Muscle layer of duodenum (tissue), 2 donors: ENCODE measurements at regions not wholly inside any gene's neighbourhood (a gene's known extent, or its start where the extent isn't known, plus 50 kb on each side); places are given as distances from the start of the nearest gene placed in this dataset.

Experiments
- H3K27ac ChIP-seq: one replicate; pipeline ENCODE4 v1.7.0; 2013; ENCODE audit warnings: mild to moderate bottlenecking, low read length
- H3K27me3 ChIP-seq: one replicate; pipeline ENCODE4 v1.7.0; 2013; ENCODE audit warnings: low read depth, mild to moderate bottlenecking, control low read depth, low read length
- H3K36me3 ChIP-seq, 2 donors: one replicate each; pipeline ENCODE4 v1.7.0; 2013; ENCODE audit warnings: low read length in 2 of 2, control low read depth in 1 of 2, mild to moderate bottlenecking in 1 of 2; ENCODE audit not compliant: insufficient read depth in 2 of 2, control insufficient read depth in 1 of 2
- H3K4me1 ChIP-seq, 2 donors: one replicate each; pipeline ENCODE4 v1.7.0; 2013; ENCODE audit warnings: low read length in 2 of 2, mild to moderate bottlenecking in 2 of 2, control low read depth in 1 of 2, moderate library complexity in 1 of 2; ENCODE audit not compliant: insufficient read depth in 2 of 2, control insufficient read depth in 1 of 2
- H3K4me3 ChIP-seq, 2 donors: one replicate each; pipeline ENCODE4 v1.7.0; 2013; ENCODE audit warnings: low read length in 2 of 2, low read depth in 1 of 2, mild to moderate bottlenecking in 1 of 2
- H3K9me3 ChIP-seq, 2 donors: one replicate each; pipeline ENCODE4 v1.7.0; 2013; ENCODE audit warnings: low read length in 2 of 2, control low read depth in 1 of 2, mild to moderate bottlenecking in 1 of 2; ENCODE audit not compliant: control insufficient read depth in 1 of 2
- donor health status: healthy.

DNA sequence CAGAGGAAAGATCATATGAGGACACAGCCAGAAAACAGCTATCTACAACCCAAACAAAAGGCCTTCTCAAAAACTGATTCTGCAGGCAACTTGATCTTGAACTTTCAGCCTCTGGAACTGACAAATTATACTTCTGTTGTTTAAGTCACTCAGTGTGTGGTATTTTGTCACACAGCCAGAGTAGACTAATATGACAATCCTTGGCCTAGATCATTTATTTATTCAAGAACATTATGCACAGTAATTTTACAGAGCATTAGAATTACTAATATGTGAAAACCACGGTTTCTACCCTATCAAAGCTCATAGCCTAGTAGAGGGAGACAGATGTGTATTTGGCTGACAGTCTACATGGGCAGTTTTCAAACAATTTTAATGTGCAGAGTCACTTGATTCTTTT, 167.8 kb upstream of the PCDH18 start:
- H3K4me3 ChIP-seq, result no peak overlapping the region
- no peak overlapping the region for H3K27ac ChIP-seq
- H3K27me3 ChIP-seq, result no peaks in the 10 kb centered on the region
- H3K9me3 ChIP-seq, result no peaks in the 10 kb centered on the region
- no peaks in the 10 kb centered on the region for H3K36me3 ChIP-seq
- H3K4me1 ChIP-seq, result peaks cover 0 to 15% of the 10 kb centered on the region in 2 donors

DNA sequence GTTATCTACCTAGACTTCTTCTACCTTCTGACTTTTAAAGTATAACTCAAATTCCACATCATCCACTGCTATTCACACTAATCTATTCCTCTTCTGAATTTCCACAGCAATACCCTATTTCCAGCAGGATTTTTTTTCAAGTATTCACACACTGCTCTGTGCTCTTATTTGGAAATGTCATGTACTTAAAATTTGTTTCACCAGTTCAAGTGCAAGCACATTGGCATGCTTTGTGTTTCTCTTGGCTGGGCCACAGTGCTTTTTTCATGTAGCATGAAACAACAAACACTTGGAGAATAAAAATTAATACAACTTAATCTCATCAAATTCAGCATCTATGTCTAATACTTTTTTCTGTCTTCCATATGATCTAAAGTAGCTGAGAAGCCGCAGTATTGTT, 161.8 kb upstream of the PCDH18 start:
- no peaks in the 10 kb centered on the region for H3K36me3 ChIP-seq
- H3K4me3 ChIP-seq, result no peak overlapping the region
- no peaks in the 10 kb centered on the region for H3K4me1 ChIP-seq
- H3K27me3 ChIP-seq, result no peaks in the 10 kb centered on the region
- no peak overlapping the region for H3K27ac ChIP-seq
- no peaks in the 10 kb centered on the region for H3K9me3 ChIP-seq

DNA sequence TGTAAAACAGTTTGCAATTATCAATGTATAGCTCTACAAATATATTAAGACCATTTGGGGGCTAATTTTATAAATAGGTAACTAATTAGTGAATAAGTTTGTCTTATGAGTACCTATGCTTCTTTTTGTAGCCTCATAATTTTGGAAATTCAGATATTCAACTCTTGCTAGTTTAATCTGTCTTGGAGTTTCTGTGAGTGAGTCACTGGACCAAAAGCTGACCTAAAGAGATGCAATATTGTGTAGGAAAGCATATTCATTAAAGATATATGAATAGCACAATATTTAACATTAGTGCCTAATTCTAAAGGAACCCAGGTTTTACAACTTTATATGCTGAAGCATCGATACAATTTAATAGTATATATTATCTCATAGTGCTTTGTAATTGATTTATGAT, 161.3 kb upstream of the PCDH18 start:
- Histone ChIP-seq H3K27me3 (no peaks in the 10 kb centered on the region), H3K4me3 (no peak overlapping the region), H3K4me1 (no peaks in the 10 kb centered on the region), H3K9me3 (no peaks in the 10 kb centered on the region), H3K36me3 (no peaks in the 10 kb centered on the region), H3K27ac (no peak overlapping the region)

DNA sequence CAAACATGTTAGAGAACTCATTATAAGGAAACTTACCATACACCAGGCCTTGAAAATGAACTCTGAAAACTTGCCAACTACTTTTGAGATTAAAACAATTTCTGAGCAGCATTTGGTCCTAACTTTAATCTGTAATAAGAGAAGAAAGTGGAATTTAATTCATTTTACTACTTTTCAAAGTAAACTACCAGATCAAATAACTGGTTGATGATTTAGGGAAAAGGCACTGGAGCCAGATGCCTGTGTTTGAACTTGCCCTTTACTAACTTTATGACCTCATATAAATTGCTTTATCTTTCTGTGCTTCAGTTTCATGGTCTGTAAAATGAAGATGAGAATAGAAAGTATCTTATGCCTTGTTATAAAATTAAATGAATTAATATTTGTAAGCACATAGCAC, 159.9 kb upstream of the PCDH18 start:
- no peak overlapping the region for H3K4me3 ChIP-seq
- no peaks in the 10 kb centered on the region for H3K9me3 ChIP-seq
- H3K27ac ChIP-seq, result no peak overlapping the region
- H3K36me3 ChIP-seq, result no peaks in the 10 kb centered on the region
- H3K4me1 ChIP-seq, result no peaks in the 10 kb centered on the region
- no peaks in the 10 kb centered on the region for H3K27me3 ChIP-seq

DNA sequence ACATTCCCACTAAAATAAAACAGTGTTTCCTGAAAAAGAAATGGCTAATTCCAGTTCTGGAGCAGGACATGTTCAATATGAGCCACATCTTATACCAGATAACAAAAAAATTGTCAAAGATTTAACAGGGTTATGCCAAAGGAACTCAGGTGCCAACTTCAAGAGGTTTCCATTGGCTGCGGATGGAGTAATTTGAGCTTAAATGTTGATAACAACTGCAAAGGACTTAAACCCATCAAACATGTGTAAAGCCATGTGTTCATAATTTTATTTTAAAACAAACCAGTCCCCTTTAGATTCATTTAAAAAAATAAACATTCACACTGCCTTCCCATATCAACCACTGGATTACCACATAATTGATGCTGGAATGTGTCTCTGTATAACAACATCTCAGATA, 156.4 kb upstream of the PCDH18 start:
- Histone ChIP-seq H3K9me3 (no peaks in the 10 kb centered on the region), H3K27me3 (no peaks in the 10 kb centered on the region), H3K36me3 (no peaks in the 10 kb centered on the region), H3K4me3 (no peak overlapping the region), H3K4me1 (peaks cover 0 to 6% of the 10 kb centered on the region in 2 donors), H3K27ac (no peak overlapping the region)

DNA sequence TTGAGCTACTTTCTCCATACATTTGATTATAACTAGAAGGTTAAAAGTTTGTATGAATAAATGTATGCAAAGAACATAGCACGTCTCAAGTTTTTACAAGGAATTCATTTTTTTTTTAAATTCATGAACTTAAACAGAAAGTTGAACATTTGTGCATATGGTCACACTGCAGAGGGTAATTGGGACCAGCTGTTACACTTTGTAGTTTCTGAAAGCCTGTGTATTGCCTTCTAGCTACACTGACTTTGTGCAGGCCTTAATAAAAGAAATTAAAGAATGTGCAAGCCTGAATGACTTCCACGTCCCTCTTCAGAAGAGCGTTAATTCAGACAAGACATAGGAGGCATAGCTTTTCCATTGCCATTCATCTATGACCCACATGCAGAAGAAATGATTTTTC, 153.1 kb upstream of the PCDH18 start:
- Histone ChIP-seq H3K36me3 (no peaks in the 10 kb centered on the region), H3K9me3 (no peaks in the 10 kb centered on the region), H3K27ac (no peak overlapping the region), H3K4me1 (peaks cover 0 to 6% of the 10 kb centered on the region in 2 donors), H3K4me3 (no peak overlapping the region), H3K27me3 (no peaks in the 10 kb centered on the region)

DNA sequence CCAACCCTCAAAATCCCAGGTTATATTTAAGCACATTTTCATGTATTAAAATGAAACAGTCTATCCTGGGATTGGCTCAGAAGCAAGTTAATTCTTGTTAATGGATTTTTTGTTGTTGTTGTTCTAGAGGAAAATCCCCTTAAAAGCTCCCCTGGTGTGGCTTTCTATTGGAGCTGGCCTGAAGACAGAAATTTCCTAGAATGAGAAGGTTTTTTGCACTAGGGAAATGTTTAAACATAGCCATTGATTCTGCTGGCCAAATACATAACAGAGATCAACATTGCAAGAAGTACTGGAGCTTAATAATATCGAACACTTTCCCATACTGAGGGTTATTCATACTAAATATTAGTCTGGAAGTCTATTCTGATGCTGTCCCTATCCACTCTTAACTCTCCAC, 148.8 kb upstream of the PCDH18 start:
- no peaks in the 10 kb centered on the region for H3K27me3 ChIP-seq
- no peaks in the 10 kb centered on the region for H3K9me3 ChIP-seq
- H3K4me3 ChIP-seq, result no peak overlapping the region
- H3K27ac ChIP-seq, result no peak overlapping the region
- peaks cover 0 to 6% of the 10 kb centered on the region in 2 donors for H3K4me1 ChIP-seq
- H3K36me3 ChIP-seq, result no peaks in the 10 kb centered on the region

DNA sequence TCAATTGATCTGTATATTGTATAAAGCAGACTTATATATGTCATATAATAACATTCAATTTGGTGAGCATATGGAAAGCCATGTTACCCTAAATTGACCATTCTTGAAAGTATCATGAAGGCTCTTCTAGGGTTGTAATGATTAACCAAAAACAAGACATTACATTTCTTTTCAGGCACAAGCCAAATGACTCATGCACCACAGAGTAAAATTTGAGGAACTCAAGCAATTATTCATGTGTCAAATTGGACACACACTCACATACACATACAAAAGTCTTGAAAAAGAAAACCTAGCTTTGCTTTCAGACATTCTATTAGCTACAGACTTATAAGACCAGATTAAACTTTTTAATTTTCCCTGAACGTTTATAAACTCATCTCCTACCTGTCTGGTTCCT, 146.5 kb upstream of the PCDH18 start:
- no peaks in the 10 kb centered on the region for H3K9me3 ChIP-seq
- H3K27ac ChIP-seq, result no peak overlapping the region

DNA sequence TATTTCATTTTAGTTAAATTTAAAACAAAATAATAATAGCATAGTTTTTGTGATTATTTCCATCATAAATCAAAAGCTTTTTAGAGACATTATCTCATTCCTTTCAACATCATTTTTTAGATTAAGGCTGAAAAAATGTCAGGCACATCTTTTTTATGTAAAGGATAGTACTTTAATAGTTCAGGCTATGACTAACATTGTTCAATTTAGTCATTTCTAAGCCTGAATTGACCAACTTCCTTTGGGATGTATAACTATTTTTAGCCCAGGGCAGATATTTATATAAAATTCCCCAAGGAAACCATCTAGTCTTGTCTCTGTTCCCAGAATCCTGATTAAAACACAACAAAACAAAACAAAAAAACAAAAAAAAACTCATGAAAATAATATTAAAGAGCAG, 145.6 kb upstream of the PCDH18 start:
- no peaks in the 10 kb centered on the region for H3K27me3 ChIP-seq
- no peaks in the 10 kb centered on the region for H3K9me3 ChIP-seq
- H3K27ac ChIP-seq, result no peak overlapping the region
- H3K4me3 ChIP-seq, result no peak overlapping the region
- no peaks in the 10 kb centered on the region for H3K4me1 ChIP-seq
- no peaks in the 10 kb centered on the region for H3K36me3 ChIP-seq

More for the DNA sequence above, 146.5 kb upstream of the PCDH18 start:
- no peak overlapping the region for H3K4me3 ChIP-seq
- H3K4me1 ChIP-seq, result no peaks in the 10 kb centered on the region
- H3K36me3 ChIP-seq, result no peaks in the 10 kb centered on the region
- H3K27me3 ChIP-seq, result no peaks in the 10 kb centered on the region

DNA sequence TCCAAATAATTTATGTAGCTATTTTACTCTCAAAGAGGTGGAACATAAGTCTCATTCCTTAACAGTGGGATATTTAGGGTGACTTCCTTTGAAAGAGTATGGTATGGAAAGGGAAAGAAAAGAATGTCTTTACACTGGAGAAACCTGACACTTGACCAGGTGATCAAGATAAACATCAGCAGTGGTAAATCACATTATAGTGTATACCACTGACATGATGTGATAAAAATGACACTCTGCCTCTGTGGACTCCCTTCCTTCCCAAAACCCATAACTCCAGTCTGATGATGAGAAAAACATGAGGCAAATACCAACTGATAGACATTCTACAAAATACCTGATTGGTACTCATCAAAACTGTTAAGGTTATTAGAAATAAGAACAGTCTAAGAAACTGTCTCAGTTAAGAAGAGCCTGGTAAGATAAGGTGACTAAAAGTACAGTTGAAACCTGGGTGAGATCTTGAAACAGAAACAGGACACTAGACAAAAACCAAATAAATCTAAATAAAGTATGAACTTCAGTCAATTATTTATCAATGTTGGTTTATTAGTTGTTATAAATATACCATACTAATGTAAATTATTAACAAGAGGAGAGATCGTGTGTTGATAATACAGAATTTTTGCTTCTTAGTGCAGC, 144.2 kb upstream of the PCDH18 start:
- Histone ChIP-seq H3K4me1 (no peaks in the 10 kb centered on the region), H3K27ac (no peak overlapping the region), H3K9me3 (no peaks in the 10 kb centered on the region), H3K4me3 (no peak overlapping the region), H3K36me3 (no peaks in the 10 kb centered on the region), H3K27me3 (no peaks in the 10 kb centered on the region)

DNA sequence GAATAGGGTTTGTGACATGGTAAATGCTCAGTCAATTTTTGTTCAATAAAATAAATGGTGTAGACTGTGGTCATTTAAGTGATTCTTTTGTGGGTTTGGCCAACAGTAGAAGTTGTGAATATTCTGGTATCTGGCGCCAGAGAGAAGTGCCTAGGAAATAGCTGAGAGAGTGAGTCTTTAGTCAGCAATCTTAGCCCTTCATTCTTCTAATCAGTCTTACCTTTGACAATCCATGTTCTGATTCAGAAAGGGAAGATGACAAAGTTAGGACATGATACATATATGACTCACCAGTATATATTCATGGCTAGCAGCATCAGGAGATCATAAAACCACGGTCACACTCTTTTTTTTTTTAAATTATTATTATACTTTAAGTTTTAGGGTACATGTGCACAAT, 141.8 kb upstream of the PCDH18 start:
- no peak overlapping the region for H3K27ac ChIP-seq
- H3K9me3 ChIP-seq, result no peaks in the 10 kb centered on the region
- no peaks in the 10 kb centered on the region for H3K4me1 ChIP-seq
- no peaks in the 10 kb centered on the region for H3K36me3 ChIP-seq
- no peaks in the 10 kb centered on the region for H3K27me3 ChIP-seq
- no peak overlapping the region for H3K4me3 ChIP-seq

DNA sequence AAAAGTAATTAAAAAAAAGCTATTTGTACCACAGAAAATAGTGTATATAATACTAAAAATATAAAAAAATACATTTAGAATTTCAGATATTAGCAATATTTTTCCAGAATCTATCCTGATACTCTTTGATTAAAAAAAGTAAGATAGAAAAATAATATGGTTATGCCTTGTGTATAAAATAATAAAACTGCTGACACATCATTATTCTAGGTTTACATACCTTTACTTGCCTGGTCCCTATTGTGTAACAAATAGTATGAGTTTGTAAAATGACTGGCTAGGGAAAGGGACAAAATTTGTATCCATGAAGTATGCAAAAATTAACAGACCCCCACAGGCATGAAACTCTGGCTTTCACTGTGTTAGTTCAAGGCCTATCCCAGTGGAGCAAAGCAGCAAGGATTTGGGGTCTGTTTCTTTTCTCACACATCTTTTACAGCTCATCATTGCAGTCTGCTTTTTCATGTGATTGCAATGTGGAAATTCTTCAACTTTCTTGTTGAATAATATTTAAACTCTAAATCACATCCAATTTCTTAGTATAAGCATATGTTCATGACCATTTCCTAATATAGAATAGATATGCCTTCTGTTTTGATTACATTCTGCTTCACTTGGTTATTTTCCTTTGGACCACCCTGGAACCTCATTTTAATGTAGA, 136.7 kb upstream of the PCDH18 start:
- no peak overlapping the region for H3K27ac ChIP-seq
- H3K9me3 ChIP-seq, result no peaks in the 10 kb centered on the region
- no peaks in the 10 kb centered on the region for H3K27me3 ChIP-seq
- no peak overlapping the region for H3K4me3 ChIP-seq
- no peaks in the 10 kb centered on the region for H3K36me3 ChIP-seq
- H3K4me1 ChIP-seq, result peaks cover 0 to 8% of the 10 kb centered on the region in 2 donors
